Heart right ventricle (tissue), 16 donors: ENCODE measurements at regions not wholly inside any gene's neighbourhood (a gene's known extent, or its start where the extent isn't known, plus 50 kb on each side); places are given as distances from the start of the nearest gene placed in this dataset.

Experiments
- ATAC-seq, 8 donors: fragments of 200-7000 bp; cut with Tn5 transposase; one replicate each; pipeline ENCODE4 v1.9.1; 2020; ENCODE audit warnings: mild to moderate bottlenecking in 8 of 8, moderate library complexity in 8 of 8, moderate number of reproducible peaks in 1 of 8
- DNase-seq, 2 donors: peaks; one replicate each; pipeline ENCODE4 v3.0.0-alpha.2; 2020
- H3K27ac ChIP-seq, 10 donors: fragments of 200-600 bp; sonication (generic) in 2 of 10; one replicate each; pipeline versions ENCODE4 v1.5.0 to v1.8.0; 2020 to 2022; ENCODE audit warnings: mild to moderate bottlenecking in 3 of 10
- H3K27me3 ChIP-seq, 7 donors: fragments of 200-600 bp; one replicate each; pipeline ENCODE4 v1.8.0; 2021 to 2022; ENCODE audit warnings: mild to moderate bottlenecking in 2 of 7
- H3K36me3 ChIP-seq, 9 donors: fragments of 200-600 bp; sonication (generic) in 1 of 9; one replicate each; pipeline versions ENCODE4 v1.5.0 to v1.8.0; 2020 to 2022; ENCODE audit warnings: mild to moderate bottlenecking in 2 of 9
- H3K4me1 ChIP-seq, 9 donors: fragments of 200-600 bp; sonication (generic) in 1 of 9; one replicate each; pipeline versions ENCODE4 v1.5.0 to v1.8.0; 2020 to 2022; ENCODE audit warnings: mild to moderate bottlenecking in 4 of 9
- H3K4me3 ChIP-seq, 10 donors: fragments of 200-600 bp; sonication (generic) in 2 of 10; one replicate each; pipeline versions ENCODE4 v1.5.0 to v1.8.0; 2020 to 2022; ENCODE audit warnings: mild to moderate bottlenecking in 7 of 10, moderate library complexity in 2 of 10
- H3K9me3 ChIP-seq, 11 donors: fragments of 200-600 bp in 10 of 11; sonication (generic) in 2 of 11; one replicate each; pipeline versions ENCODE4 v1.5.0 to v1.8.0; 2013 to 2022; ENCODE audit warnings: mild to moderate bottlenecking in 2 of 11, control low read depth in 1 of 11, moderate library complexity in 1 of 11
- WGBS, 2 donors: extraction: QIAGEN DNeasy Blood & Tissue Kit; methylation state at CpG; one replicate each; pipeline ENCODE4 v1.1.7; 2013; ENCODE audit warnings: inconsistent platforms in 1 of 2; 5-methylcytosine and 5-hydroxymethylcytosine counted together
- intact Hi-C, 10 donors: fragments of 100-400 bp; cut with DNase I; formaldehyde crosslinking; loops; one replicate each; pipeline versions ENCODE4 v1.11.1 to v1.14.2; 2022
- TF ChIP-seq, protein P1 (sequence below), 9 donors: fragments of 200-600 bp; sonication (generic) in 2 of 9; IDR thresholded peaks; one replicate each; pipeline versions ENCODE4 v1.5.0 to v1.8.0; 2021 to 2022; ENCODE audit warnings: antibody characterized with exemption in 9 of 9, mild to moderate bottlenecking in 5 of 9, moderate library complexity in 1 of 9
- donor health status: Arrhythmogenic right ventricular cardiomyopathy.
- donor health status: ischemic (EF 13 %, LVEDD 7.1; RV severe dilation, severe dysfunction).
- donor health status: healthy with polysubstance abuse.
- donor health status: DM: no; HTN: yes; CAD: no.
- donor health status: DM: no; HTN: no; CAD: no.
- donor health status: ischemic (EF 25% LVEDD 6.9; RV normal size, moderate dysfunction).
- donor health status: ischemic (EF 25% LVEDD 5.7; RV mildly dilated, moderate dysfunction).
- donor health status: healthy.
- donor health status: DM: yes; HTN: yes; CAD: no.
- donor health status: Ischemic cardiomyopathy.
- donor health status: ischemic (EF 35%, LVEDD 5.7; RV mildly dilated, moderate dysfunction).
- donor health status: nonischemic (EF 11% LVEDD 7.7; RV severe dilation, severe dysfunction).
- donor health status: DM: yes; HTN: yes; CAD: no.
- donor health status: PGD.
- donor health status: ischemic (EF 29% LVEDD 5.4; RV normal size, mild dysfunction).
- donor health status: nonischemic (EF 23%, LVEDD 6.1; RV moderate dilation, normal function).

DNA sequence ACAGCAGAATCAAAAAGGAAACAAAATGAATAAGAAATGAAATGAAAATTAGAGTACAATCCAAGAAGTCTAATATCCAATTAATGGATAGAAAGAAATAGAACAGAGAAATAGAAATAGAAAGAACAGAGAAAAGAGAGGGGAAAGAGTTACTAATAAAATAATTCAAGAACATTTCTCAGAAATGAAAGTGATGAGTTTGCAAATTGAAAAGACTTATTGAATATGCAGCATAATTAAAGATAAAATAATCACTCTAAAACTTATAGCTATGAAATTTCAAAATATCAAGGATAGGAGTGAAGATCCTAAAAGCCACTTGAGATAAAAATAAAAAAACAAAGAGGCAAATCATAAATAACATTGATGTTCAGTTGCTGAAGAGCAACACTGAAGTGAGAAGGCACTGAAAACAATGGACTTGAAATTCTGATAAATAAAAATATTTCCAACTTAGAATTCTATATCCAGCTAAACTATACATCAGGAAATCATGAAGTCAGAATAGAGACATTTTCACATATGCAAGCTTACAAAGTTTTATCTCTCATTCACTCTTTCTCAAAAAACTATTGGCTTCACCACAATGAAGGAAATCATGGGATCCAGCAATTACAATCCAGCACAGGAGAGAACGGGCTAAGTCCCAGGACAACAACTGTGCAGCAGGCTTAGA lies 155.9 kb upstream of the SPATS2L start:
- no peaks in the 10 kb centered on the region for H3K36me3 ChIP-seq
- peaks cover 0 to 26% (median 8%) of the 10 kb centered on the region in 11 donors for H3K9me3 ChIP-seq
- ATAC-seq: no peak
- H3K27me3 ChIP-seq: no peaks in the 10 kb centered on the region
- no peak overlapping the region for H3K4me3 ChIP-seq
- no peak for DNase-seq
- intact Hi-C loops: no loop called here
- no peak overlapping the region for H3K27ac ChIP-seq
- TF ChIP-seq, protein P1, sequence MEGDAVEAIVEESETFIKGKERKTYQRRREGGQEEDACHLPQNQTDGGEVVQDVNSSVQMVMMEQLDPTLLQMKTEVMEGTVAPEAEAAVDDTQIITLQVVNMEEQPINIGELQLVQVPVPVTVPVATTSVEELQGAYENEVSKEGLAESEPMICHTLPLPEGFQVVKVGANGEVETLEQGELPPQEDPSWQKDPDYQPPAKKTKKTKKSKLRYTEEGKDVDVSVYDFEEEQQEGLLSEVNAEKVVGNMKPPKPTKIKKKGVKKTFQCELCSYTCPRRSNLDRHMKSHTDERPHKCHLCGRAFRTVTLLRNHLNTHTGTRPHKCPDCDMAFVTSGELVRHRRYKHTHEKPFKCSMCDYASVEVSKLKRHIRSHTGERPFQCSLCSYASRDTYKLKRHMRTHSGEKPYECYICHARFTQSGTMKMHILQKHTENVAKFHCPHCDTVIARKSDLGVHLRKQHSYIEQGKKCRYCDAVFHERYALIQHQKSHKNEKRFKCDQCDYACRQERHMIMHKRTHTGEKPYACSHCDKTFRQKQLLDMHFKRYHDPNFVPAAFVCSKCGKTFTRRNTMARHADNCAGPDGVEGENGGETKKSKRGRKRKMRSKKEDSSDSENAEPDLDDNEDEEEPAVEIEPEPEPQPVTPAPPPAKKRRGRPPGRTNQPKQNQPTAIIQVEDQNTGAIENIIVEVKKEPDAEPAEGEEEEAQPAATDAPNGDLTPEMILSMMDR (IDR thresholded peaks at IDR 0.05): no peak
- H3K4me1 ChIP-seq: no peaks in the 10 kb centered on the region
- 86 to 93% methylated on average over 1 of the region's 1 CpG for WGBS, 2 donors

DNA sequence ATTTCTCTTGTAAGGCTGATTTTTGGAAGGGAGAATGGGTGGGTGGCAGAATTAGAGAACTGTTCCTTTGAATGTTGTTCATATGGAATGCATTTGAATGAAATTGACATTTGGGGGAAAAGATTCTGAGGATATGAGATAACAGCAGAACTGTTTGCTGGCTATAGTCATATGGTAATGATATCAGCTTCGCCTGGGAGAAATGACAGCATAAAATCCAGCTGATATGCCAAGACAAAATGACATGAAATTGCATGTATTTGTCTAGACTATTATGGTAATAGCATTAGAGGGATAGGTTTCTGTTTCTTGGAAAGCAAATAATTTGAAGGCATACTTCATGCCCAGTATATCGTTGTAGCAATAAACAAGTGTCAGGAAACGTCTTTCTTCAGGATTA lies 150.8 kb upstream of the SPATS2L start:
- no peak for DNase-seq
- no peaks in the 10 kb centered on the region for H3K27me3 ChIP-seq
- intact Hi-C loops: no loop called here
- H3K9me3 ChIP-seq: peaks cover 0 to 14% (median 4%) of the 10 kb centered on the region in 11 donors
- H3K4me3 ChIP-seq: peak overlapping the region in 4 of 10 donors; percentile 0 to 40 (median 38)
- peaks cover 0 to 21% (median 0%) of the 10 kb centered on the region in 9 donors for H3K4me1 ChIP-seq
- no peak overlapping the region for H3K27ac ChIP-seq
- WGBS, 2 donors: 51 to 70% methylated on average over 3 of the region's 3 CpGs
- no peak for ATAC-seq
- TF ChIP-seq, protein P1 (IDR thresholded peaks at IDR 0.05): no peak
- H3K36me3 ChIP-seq: no peaks in the 10 kb centered on the region

DNA sequence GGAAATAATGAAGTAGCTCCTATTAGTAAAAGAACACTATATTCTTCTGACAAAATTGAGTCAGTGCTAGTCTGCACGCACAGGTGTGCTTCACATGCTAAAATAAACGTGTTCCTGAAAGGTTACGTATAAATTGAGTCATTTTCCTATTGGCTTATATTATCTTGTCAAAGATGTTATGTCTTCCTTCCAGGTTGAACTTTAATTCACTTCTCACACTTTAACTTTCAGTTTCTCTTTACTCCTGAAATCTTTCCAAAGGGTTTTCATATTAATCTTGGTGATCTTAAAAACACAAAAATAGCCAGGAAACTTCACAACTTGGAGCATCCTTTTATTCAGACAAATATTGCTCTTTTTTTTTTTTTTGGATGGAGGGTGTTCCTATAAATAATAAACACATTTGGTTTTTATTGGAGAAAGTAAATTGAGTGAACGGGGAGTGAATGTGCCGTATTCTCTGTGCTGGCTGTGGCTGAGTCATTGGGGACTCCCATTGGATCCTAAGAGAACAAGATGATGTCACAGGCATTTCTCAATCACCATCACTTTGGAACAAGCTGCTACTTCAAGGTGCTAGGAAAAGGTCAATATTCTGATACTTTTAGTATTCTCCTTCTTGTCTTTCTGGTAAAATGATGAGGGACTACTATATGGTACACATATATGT lies 150.2 kb upstream of the SPATS2L start:
- H3K4me1 ChIP-seq: peaks cover 0 to 22% (median 0%) of the 10 kb centered on the region in 9 donors
- no peaks in the 10 kb centered on the region for H3K27me3 ChIP-seq
- peak in 1 of 2 donors; percentile 13 for DNase-seq
- intact Hi-C loops: no loop called here
- H3K36me3 ChIP-seq: no peaks in the 10 kb centered on the region
- ATAC-seq: peak in 6 of 8 donors; percentile 58 to 86 (median 76)
- H3K9me3 ChIP-seq: peaks cover 0 to 8% (median 3%) of the 10 kb centered on the region in 11 donors
- WGBS, 2 donors: 53 to 60% methylated on average over 5 of the region's 5 CpGs
- TF ChIP-seq, protein P1 (IDR thresholded peaks at IDR 0.05): no peak
- peak overlapping the region in 8 of 10 donors; percentile 0 to 41 (median 36) for H3K4me3 ChIP-seq
- peak overlapping the region in 2 of 10 donors; percentile 3 to 27 for H3K27ac ChIP-seq

DNA sequence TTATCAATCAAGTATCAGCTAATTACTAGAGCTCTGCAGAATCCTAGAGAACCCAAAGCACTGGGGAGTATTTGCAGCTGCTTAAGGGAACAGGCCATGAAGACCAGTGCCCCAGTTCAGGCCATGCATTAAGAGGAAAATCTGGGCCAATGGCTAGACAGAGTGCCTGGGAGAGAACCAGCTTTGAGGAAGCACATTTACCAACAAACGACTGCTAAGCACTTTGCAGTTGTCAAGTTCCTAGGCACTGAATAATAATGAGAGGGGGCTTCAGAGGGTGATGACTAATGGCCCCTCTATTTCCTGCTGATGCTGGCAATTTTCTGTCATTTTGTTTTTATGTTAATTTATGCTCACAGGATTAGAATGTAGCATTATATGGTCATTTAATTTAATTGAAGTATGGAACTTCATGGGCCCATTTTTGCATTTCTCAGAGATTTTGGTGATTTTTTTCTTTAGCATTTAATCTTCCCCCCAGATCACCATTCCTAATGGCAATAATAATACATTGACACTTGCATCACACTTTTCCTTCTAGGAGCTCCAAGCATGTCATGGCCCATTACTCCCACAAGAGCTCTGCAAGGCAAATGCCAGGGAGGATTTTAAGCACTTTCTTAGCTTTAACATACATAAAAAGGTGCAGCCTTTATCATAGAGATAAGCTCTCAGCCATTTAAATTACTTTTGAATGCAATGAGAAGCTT lies 147.7 kb upstream of the SPATS2L start:
- intact Hi-C loops: no loop called here
- Histone ChIP-seq H3K9me3 (no peaks in the 10 kb centered on the region), H3K4me3 (no peak overlapping the region), H3K27ac (no peak overlapping the region), H3K4me1 (peaks cover 0 to 22% (median 0%) of the 10 kb centered on the region in 9 donors), H3K36me3 (no peaks in the 10 kb centered on the region), H3K27me3 (no peaks in the 10 kb centered on the region)
- no peak for ATAC-seq
- no peak for DNase-seq
- WGBS, 2 donors: 33 to 45% methylated on average over 1 of the region's 1 CpG
- TF ChIP-seq, protein P1 (IDR thresholded peaks at IDR 0.05): no peak
